Neural cell (in vitro differentiated cells): ENCODE measurements at regions not wholly inside any gene's neighbourhood (a gene's known extent, or its start where the extent isn't known, plus 50 kb on each side); places are given as distances from the start of the nearest gene placed in this dataset.

Experiments
- H2AFZ ChIP-seq: fragments of 200-600, 300-800 bp; sonication (generic), shearing (Covaris generic); 2 replicates; pipeline ENCODE4 v1.6.0; 2014; ENCODE audit warnings: low read depth, mild to moderate bottlenecking, antibody characterized with exemption, low read length, moderate library complexity
- H3F3A ChIP-seq: fragments of 200-600 bp; shearing (Covaris generic); 2 replicates; pipeline ENCODE4 v1.6.1; 2016; ENCODE audit warnings: mild to moderate bottlenecking, moderate library complexity, mixed read lengths, antibody characterized with exemption, low read length; ENCODE audit not compliant: insufficient read depth, poor library complexity, severe bottlenecking
- H3K27ac ChIP-seq: fragments of 200-600, 300-800 bp; sonication (generic), shearing (Covaris generic); 2 replicates; pipeline ENCODE4 v1.5.1; 2014; ENCODE audit warnings: mild to moderate bottlenecking, low read length, moderate library complexity
- H3K27me3 ChIP-seq: fragments of 300-800, 200-600 bp; sonication (generic), shearing (Covaris generic); 2 replicates; pipeline ENCODE4 v1.6.0; 2014; ENCODE audit warnings: mild to moderate bottlenecking, low read depth, low read length, moderate library complexity; ENCODE audit not compliant: insufficient read depth
- H3K36me3 ChIP-seq: fragments of 300-800, 200-600 bp; sonication (generic), shearing (Covaris generic); 2 replicates; pipeline ENCODE4 v1.5.1; 2014; ENCODE audit warnings: mild to moderate bottlenecking, antibody characterized with exemption, low read length, moderate library complexity; ENCODE audit not compliant: insufficient read depth
- H3K4me2 ChIP-seq: fragments of 300-800, 200-600 bp; sonication (generic), shearing (Covaris generic); 2 replicates; pipeline ENCODE4 v1.6.0; 2014; ENCODE audit warnings: mild to moderate bottlenecking, low read length
- H3K4me3 ChIP-seq: fragments of 300-800, 200-600 bp; sonication (generic), shearing (Covaris generic); 2 replicates; pipeline ENCODE4 v1.5.1; 2014; ENCODE audit warnings: mild to moderate bottlenecking, low read length, moderate library complexity
- H3K79me2 ChIP-seq: fragments of 200-600 bp; shearing (Covaris generic); replicated peaks from 2 replicates; pipeline ENCODE4 v1.6.0; 2014; ENCODE audit warnings: mild to moderate bottlenecking, low read length, moderate library complexity; ENCODE audit not compliant: insufficient read depth
- H3K9ac ChIP-seq: fragments of 300-800, 200-600 bp; sonication (generic), shearing (Covaris generic); 2 replicates; pipeline ENCODE4 v1.6.1; 2016; ENCODE audit warnings: mild to moderate bottlenecking, low read length, mixed read lengths
- H3K9me2 ChIP-seq: fragments of 200-600 bp; shearing (Covaris generic); 2 replicates; pipeline ENCODE4 v1.6.1; 2016; ENCODE audit warnings: mild to moderate bottlenecking, low read length, mixed read lengths; ENCODE audit not compliant: insufficient read depth
- H3K9me3 ChIP-seq: fragments of 200-600, 300-800 bp; sonication (generic), shearing (Covaris generic); 2 replicates; pipeline ENCODE4 v1.6.1; 2016; ENCODE audit warnings: mild to moderate bottlenecking, mixed run types, low read length, moderate library complexity, mixed read lengths
- H4K20me1 ChIP-seq: fragments of 200-600 bp; shearing (Covaris generic); 2 replicates; pipeline ENCODE4 v1.6.1; 2016; ENCODE audit warnings: mild to moderate bottlenecking, mixed run types; ENCODE audit not compliant: insufficient read depth
- EP300 ChIP-seq: fragments of 450-650 bp; conservative IDR thresholded peaks from 2 replicates; pipeline ENCODE4 v1.6.1; 2014; ENCODE audit warnings: antibody characterized with exemption, mild to moderate bottlenecking, moderate library complexity; ENCODE audit not compliant: poor library complexity, severe bottlenecking
- EZH2 ChIP-seq: fragments of 200-600, 300-800 bp; shearing (Covaris generic), sonication (generic); IDR thresholded peaks from 2 replicates; pipeline ENCODE4 v1.6.1; 2014; ENCODE audit warnings: antibody characterized with exemption, low read length, borderline replicate concordance, mild to moderate bottlenecking; ENCODE audit not compliant: insufficient read depth, poor library complexity, severe bottlenecking
- MXI1 ChIP-seq: fragments of 450-650 bp; conservative IDR thresholded peaks from 2 replicates; pipeline ENCODE4 v1.6.1; 2014; ENCODE audit warnings: antibody characterized with exemption, mild to moderate bottlenecking; ENCODE audit not compliant: poor library complexity, severe bottlenecking
- POLR2AphosphoS5 ChIP-seq: IDR thresholded peaks from 2 replicates; pipeline ENCODE4 v1.6.1; 2012
- RAD21 ChIP-seq: fragments of 450-650 bp; conservative IDR thresholded peaks from 2 replicates; pipeline ENCODE4 v1.6.1; 2014; ENCODE audit warnings: antibody characterized with exemption, mild to moderate bottlenecking, moderate library complexity
- SMC3 ChIP-seq: fragments of 450-650 bp; conservative IDR thresholded peaks from 2 replicates; pipeline ENCODE4 v1.6.1; 2014; ENCODE audit warnings: antibody characterized with exemption, mild to moderate bottlenecking, moderate library complexity; ENCODE audit not compliant: poor library complexity
- TAF1 ChIP-seq: IDR thresholded peaks from 2 replicates; pipeline ENCODE4 v1.6.1; 2012; ENCODE audit warnings: low read depth
- TF ChIP-seq, protein P1 (sequence below): fragments of 450-650 bp; IDR thresholded peaks from 2 replicates; pipeline ENCODE4 v1.5.1; 2014; ENCODE audit warnings: antibody characterized with exemption, mild to moderate bottlenecking, moderate library complexity; ENCODE audit not compliant: poor library complexity, severe bottlenecking
- TF ChIP-seq, protein P2 (sequence below): IDR thresholded peaks from 2 replicates; pipeline ENCODE4 v1.6.1; 2012; ENCODE audit warnings: borderline replicate concordance

- Histone ChIP-seq H3K27ac (no peak overlapping the region), H3K9me3 (no peaks in the 10 kb centered on the region), H3K27me3 (no peaks in the 10 kb centered on the region), H3K4me3 (no peak overlapping the region), H3K9ac (no peak overlapping the region), H2AFZ (no peak overlapping the region), H4K20me1 (no peaks in the 10 kb centered on the region), H3K79me2 (no peaks in the 10 kb centered on the region), H3K9me2 (no peaks in the 10 kb centered on the region), H3K4me2 (no peak overlapping the region), H3K36me3 (no peaks in the 10 kb centered on the region), H3F3A (peaks cover 5% of the 10 kb centered on the region)
- TF ChIP-seq, protein P1, sequence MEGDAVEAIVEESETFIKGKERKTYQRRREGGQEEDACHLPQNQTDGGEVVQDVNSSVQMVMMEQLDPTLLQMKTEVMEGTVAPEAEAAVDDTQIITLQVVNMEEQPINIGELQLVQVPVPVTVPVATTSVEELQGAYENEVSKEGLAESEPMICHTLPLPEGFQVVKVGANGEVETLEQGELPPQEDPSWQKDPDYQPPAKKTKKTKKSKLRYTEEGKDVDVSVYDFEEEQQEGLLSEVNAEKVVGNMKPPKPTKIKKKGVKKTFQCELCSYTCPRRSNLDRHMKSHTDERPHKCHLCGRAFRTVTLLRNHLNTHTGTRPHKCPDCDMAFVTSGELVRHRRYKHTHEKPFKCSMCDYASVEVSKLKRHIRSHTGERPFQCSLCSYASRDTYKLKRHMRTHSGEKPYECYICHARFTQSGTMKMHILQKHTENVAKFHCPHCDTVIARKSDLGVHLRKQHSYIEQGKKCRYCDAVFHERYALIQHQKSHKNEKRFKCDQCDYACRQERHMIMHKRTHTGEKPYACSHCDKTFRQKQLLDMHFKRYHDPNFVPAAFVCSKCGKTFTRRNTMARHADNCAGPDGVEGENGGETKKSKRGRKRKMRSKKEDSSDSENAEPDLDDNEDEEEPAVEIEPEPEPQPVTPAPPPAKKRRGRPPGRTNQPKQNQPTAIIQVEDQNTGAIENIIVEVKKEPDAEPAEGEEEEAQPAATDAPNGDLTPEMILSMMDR, result no peak
- TF ChIP-seq RAD21 (no peak), SMC3 (no peak), EZH2 (no peak), POLR2AphosphoS5 (no peak), MXI1 (no peak), EP300 (no peak), TAF1 (no peak)
- TF ChIP-seq, protein P2, sequence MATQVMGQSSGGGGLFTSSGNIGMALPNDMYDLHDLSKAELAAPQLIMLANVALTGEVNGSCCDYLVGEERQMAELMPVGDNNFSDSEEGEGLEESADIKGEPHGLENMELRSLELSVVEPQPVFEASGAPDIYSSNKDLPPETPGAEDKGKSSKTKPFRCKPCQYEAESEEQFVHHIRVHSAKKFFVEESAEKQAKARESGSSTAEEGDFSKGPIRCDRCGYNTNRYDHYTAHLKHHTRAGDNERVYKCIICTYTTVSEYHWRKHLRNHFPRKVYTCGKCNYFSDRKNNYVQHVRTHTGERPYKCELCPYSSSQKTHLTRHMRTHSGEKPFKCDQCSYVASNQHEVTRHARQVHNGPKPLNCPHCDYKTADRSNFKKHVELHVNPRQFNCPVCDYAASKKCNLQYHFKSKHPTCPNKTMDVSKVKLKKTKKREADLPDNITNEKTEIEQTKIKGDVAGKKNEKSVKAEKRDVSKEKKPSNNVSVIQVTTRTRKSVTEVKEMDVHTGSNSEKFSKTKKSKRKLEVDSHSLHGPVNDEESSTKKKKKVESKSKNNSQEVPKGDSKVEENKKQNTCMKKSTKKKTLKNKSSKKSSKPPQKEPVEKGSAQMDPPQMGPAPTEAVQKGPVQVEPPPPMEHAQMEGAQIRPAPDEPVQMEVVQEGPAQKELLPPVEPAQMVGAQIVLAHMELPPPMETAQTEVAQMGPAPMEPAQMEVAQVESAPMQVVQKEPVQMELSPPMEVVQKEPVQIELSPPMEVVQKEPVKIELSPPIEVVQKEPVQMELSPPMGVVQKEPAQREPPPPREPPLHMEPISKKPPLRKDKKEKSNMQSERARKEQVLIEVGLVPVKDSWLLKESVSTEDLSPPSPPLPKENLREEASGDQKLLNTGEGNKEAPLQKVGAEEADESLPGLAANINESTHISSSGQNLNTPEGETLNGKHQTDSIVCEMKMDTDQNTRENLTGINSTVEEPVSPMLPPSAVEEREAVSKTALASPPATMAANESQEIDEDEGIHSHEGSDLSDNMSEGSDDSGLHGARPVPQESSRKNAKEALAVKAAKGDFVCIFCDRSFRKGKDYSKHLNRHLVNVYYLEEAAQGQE, result no peak
Observed at GRCh38 chr6:25009393-25009710, 73.6 kb upstream of the RIPOR2 start.

- Histone ChIP-seq H3K36me3 (no peaks in the 10 kb centered on the region), H3K4me2 (no peak overlapping the region), H3F3A (peaks cover 6% of the 10 kb centered on the region), H3K27me3 (no peaks in the 10 kb centered on the region), H3K9me2 (no peaks in the 10 kb centered on the region), H3K27ac (no peak overlapping the region), H3K4me3 (no peak overlapping the region), H3K79me2 (no peaks in the 10 kb centered on the region), H3K9me3 (no peaks in the 10 kb centered on the region), H3K9ac (no peak overlapping the region), H4K20me1 (no peaks in the 10 kb centered on the region), H2AFZ (no peak overlapping the region)
- TF ChIP-seq EZH2 (no peak), POLR2AphosphoS5 (no peak), TAF1 (no peak), RAD21 (no peak), SMC3 (no peak), EP300 (no peak), MXI1 (no peak)
- TF ChIP-seq, protein P1, result no peak
- TF ChIP-seq, protein P2, result no peak
Observed at GRCh38 chr6:25010176-25010575, 74.4 kb upstream of the RIPOR2 start.
